Spleen (tissue), 11 donors: ENCODE measurements at regions not wholly inside any gene's neighbourhood (a gene's known extent, or its start where the extent isn't known, plus 50 kb on each side); places are given as distances from the start of the nearest gene placed in this dataset.

Experiments used
- DNase-seq: peaks from one replicate; pipeline ENCODE4 v3.0.0-alpha.2; 2020
- H3K27ac ChIP-seq, 8 donors: fragments of 200-600 bp; sonication (generic) in 7 of 8; 1 replicate in 4 of 8; 2 replicates in 4 of 8; pipeline versions ENCODE4 v1.5.0 to v1.8.0; 2016 to 2021; ENCODE audit warnings: inconsistent platforms in 4 of 8, mild to moderate bottlenecking in 4 of 8, moderate library complexity in 1 of 8
- H3K27me3 ChIP-seq, 7 donors: fragments of 200-600 bp; sonication (generic) in 6 of 7; replicated peaks in 1 of 7; 1 replicate in 4 of 7; 2 replicates in 3 of 7; pipeline versions ENCODE4 v1.5.0 to v1.8.0; 2016 to 2021; ENCODE audit warnings: inconsistent platforms in 3 of 7, mild to moderate bottlenecking in 1 of 7
- H3K36me3 ChIP-seq, 6 donors: fragments of 200-600 bp; sonication (generic) in 5 of 6; 1 replicate in 4 of 6; 2 replicates in 2 of 6; pipeline versions ENCODE4 v1.5.0 to v1.8.0; 2016 to 2021; ENCODE audit warnings: inconsistent platforms in 2 of 6
- H3K4me1 ChIP-seq, 6 donors: fragments of 200-600 bp; sonication (generic) in 5 of 6; 1 replicate in 3 of 6; 2 replicates in 3 of 6; pipeline versions ENCODE4 v1.5.0 to v1.8.0; 2016 to 2021; ENCODE audit warnings: inconsistent platforms in 3 of 6
- H3K4me3 ChIP-seq, 8 donors: fragments of 200-600 bp; sonication (generic) in 7 of 8; 1 replicate in 4 of 8; 2 replicates in 4 of 8; pipeline versions ENCODE4 v1.5.0 to v1.8.0; 2016 to 2021; ENCODE audit warnings: inconsistent platforms in 4 of 8, mild to moderate bottlenecking in 4 of 8, moderate library complexity in 2 of 8
- H3K9me3 ChIP-seq, 8 donors: fragments of 200-600 bp; sonication (generic) in 7 of 8; 1 replicate in 4 of 8; 2 replicates in 4 of 8; pipeline versions ENCODE4 v1.5.0 to v1.8.0; 2016 to 2021; ENCODE audit warnings: inconsistent platforms in 4 of 8
- POLR2A ChIP-seq, 3 donors: fragments of 450-650 bp; IDR thresholded peaks; one replicate each; pipeline ENCODE4 v1.5.1; 2017; ENCODE audit warnings: antibody characterized with exemption in 3 of 3, mild to moderate bottlenecking in 1 of 3
- POLR2AphosphoS5 ChIP-seq, 3 donors: sonication (generic); formaldehyde crosslinking; IDR thresholded peaks; one replicate each; pipeline ENCODE4 v1.5.1; 2017; ENCODE audit warnings: antibody characterized with exemption in 3 of 3
- WGBS, 5 donors: extraction: QIAGEN DNeasy Blood & Tissue Kit in 3 of 5; methylation state at CpG; one replicate each; pipeline versions ENCODE4 v1.1.5 to v1.1.7; 2013 to 2018; 5-methylcytosine and 5-hydroxymethylcytosine counted together
- intact Hi-C: fragments of 100-400 bp; cut with DNase I; formaldehyde crosslinking; loops from one replicate; pipeline ENCODE4 v1.15.0; 2023; ENCODE audit warnings: low total_unique reads
- TF ChIP-seq, protein P1 (sequence below), 11 experiments: fragments of 200-600 bp in 7 of 11; fragments of 450-650 bp in 4 of 11; sonication (generic) in 4 of 11; IDR thresholded peaks in 8 of 11; conservative IDR thresholded peaks in 3 of 11; 1 replicate in 7 of 11; 2 replicates in 4 of 11; pipeline versions ENCODE4 v1.4.0 to v1.8.0; 2016 to 2021; ENCODE audit warnings: antibody characterized with exemption in 11 of 11, inconsistent platforms in 4 of 11, mild to moderate bottlenecking in 1 of 11
- donor health status: healthy with polysubstance abuse.
- donor health status: DM: no; HTN: no; CAD: no; lungs with moderate emphysema.
- donor health status: DM: no; HTN: no; CAD: no.
- donor health status: Bipolar disorder and iron deficiency.
- donor health status: healthy.
- donor health status: DM: no; HTN: no; CAD: no.
- donor health status: DM: yes; HTN: yes; CAD: no.

DNA sequence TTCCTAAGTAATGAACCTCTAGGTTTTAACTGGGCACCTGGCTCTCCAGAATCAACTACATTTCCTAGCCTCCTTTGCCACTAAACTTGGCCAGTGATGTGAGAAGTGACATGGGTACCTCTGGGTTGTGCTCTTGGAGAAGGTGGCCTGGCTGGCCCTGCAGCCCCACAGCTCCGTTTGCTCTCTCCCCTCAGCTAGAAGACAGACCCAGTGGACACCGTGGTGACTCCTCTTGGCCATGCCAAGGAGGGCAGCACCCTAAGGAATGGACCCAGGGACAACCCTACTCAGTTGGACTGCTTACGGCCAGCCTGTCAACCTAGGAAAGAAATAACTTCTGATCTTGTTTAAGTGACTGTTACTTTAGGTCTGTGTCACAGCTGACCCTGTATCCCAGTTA is 151.4 kb downstream of the TMEM132E start:
- WGBS, 5 donors, result 61 to 83% (median 76%) methylated on average over 3 of the region's 3 CpGs
- Histone ChIP-seq H3K27me3 (peaks cover 0 to 21% (median 0%) of the 10 kb centered on the region in 7 donors), H3K4me3 (no peak overlapping the region), H3K27ac (no peak overlapping the region), H3K4me1 (no peaks in the 10 kb centered on the region), H3K36me3 (no peaks in the 10 kb centered on the region), H3K9me3 (peaks cover 0 to 8% (median 0%) of the 10 kb centered on the region in 8 donors)
- no peak for DNase-seq
- TF ChIP-seq POLR2AphosphoS5 (IDR thresholded peaks at IDR 0.05) (no peak), POLR2A (IDR thresholded peaks at IDR 0.05) (no peak)
- TF ChIP-seq, protein P1, sequence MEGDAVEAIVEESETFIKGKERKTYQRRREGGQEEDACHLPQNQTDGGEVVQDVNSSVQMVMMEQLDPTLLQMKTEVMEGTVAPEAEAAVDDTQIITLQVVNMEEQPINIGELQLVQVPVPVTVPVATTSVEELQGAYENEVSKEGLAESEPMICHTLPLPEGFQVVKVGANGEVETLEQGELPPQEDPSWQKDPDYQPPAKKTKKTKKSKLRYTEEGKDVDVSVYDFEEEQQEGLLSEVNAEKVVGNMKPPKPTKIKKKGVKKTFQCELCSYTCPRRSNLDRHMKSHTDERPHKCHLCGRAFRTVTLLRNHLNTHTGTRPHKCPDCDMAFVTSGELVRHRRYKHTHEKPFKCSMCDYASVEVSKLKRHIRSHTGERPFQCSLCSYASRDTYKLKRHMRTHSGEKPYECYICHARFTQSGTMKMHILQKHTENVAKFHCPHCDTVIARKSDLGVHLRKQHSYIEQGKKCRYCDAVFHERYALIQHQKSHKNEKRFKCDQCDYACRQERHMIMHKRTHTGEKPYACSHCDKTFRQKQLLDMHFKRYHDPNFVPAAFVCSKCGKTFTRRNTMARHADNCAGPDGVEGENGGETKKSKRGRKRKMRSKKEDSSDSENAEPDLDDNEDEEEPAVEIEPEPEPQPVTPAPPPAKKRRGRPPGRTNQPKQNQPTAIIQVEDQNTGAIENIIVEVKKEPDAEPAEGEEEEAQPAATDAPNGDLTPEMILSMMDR (IDR thresholded peaks at IDR 0.05 in 8 of 11, conservative IDR thresholded peaks at IDR 0.05 in 3 of 11), result no peak
- intact Hi-C loops, result no loop called here

DNA sequence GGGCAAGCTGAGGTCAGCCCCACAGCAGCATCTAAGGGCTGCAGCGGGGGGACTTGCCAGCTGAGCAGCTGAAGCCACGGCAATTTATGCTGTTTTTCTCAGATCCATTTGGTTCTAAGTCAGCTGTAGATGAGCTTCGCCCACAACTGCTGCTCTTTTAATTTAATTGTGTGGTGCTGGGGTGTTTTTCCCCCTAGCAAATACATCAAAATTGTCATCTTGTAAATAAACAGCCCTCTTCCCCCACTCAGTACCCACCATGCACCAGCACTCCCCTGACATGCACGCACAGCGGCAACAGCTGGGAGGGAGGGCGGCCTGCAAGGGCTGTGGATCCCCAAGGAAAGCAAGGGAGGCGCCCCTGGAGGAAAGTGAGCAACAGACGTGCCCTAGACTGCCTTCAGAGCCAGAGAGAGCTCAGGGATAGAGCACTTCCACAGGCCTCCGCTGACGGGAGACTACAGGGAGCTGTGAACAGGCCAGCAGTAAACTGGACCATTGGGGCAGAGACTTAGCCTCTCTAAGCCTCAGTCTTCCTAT is 149.5 kb downstream of the TMEM132E start:
- Histone ChIP-seq H3K4me3 (no peak overlapping the region), H3K9me3 (peaks cover 0 to 8% (median 0%) of the 10 kb centered on the region in 8 donors), H3K27ac (no peak overlapping the region), H3K36me3 (no peaks in the 10 kb centered on the region), H3K27me3 (peaks cover 0 to 14% (median 0%) of the 10 kb centered on the region in 7 donors), H3K4me1 (no peaks in the 10 kb centered on the region)
- intact Hi-C loops, result no loop called here
- 46 to 58% (median 55%) methylated on average over 10 of the region's 10 CpGs for WGBS, 5 donors
- no peak for DNase-seq
- TF ChIP-seq POLR2A (IDR thresholded peaks at IDR 0.05) (no peak), POLR2AphosphoS5 (IDR thresholded peaks at IDR 0.05) (no peak)
- TF ChIP-seq, protein P1 (IDR thresholded peaks at IDR 0.05 in 8 of 11, conservative IDR thresholded peaks at IDR 0.05 in 3 of 11), result no peak

DNA sequence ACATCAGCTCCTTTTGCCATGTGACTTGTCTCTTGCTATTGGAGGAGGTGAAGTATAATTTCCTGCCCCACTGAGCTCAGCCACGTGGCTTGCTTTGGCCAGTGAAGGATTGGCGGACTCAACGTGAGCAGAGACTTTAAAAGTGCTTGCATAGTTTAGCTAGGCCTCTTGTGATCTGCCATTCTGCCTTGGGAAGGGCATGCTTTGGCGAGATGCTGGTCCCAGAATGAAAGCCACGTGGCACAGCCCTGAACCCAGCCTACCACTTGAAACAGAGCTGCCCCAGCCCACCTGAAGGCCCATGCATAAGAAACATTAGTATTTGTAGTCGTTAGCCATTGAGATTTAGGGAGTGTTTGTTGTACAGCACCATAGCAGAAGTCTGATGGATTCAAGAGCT is 148.2 kb downstream of the TMEM132E start:
- peaks cover 0 to 13% (median 0%) of the 10 kb centered on the region in 7 donors for H3K27me3 ChIP-seq
- 49 to 66% (median 55%) methylated on average over 5 to 6 of the region's 6 CpGs for WGBS, 5 donors
- H3K4me3 ChIP-seq, result no peak overlapping the region
- intact Hi-C loops, result no loop called here
- H3K9me3 ChIP-seq, result peaks cover 0 to 8% (median 0%) of the 10 kb centered on the region in 8 donors
- H3K36me3 ChIP-seq, result no peaks in the 10 kb centered on the region
- H3K4me1 ChIP-seq, result no peaks in the 10 kb centered on the region
- no peak for DNase-seq
- no peak overlapping the region for H3K27ac ChIP-seq
- TF ChIP-seq POLR2AphosphoS5 (IDR thresholded peaks at IDR 0.05) (no peak), POLR2A (IDR thresholded peaks at IDR 0.05) (no peak)
- TF ChIP-seq, protein P1 (IDR thresholded peaks at IDR 0.05 in 8 of 11, conservative IDR thresholded peaks at IDR 0.05 in 3 of 11), result no peak

DNA sequence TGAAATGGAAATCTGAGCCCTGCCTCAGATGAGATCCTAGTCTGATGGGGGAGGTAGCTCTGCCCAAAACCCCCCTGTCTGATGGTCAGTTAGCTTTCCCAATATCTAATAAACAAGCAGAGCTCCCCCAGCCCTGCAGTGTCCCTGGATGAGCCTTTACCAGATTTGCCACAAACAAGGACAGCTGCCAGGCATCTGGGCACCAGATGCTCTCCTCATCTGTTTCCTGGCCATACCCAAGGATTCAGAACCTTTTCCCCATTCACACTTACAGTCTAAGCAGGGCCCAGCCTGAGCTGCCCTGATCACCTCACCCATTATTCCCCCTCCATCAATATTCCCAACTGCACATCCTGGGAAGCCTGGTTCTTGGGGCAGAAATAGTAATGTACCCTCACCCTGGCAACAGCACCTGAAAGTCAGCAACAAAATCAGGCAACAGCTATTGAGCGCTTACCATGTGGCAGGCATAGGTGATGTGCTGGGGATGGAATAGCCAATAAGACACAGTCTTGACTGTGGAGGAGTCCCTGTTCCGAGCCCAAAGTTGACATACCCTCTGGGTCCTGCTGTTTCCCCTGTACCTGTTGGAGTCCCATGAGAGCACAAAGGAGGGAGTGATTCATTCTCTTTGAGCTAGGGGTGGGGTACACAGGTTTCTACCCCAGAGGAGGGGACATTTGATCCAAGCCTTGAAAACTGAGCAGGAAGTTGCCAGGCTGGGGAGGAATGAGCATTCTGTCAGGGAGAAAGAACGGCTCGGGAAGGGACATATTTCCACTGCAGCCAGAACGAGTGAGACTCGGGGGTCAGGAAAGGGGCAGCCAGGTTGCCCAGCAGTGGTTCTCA is 147.4 kb downstream of the TMEM132E start:
- 81 to 92% (median 83%) methylated on average over 6 of the region's 6 CpGs for WGBS, 5 donors
- peaks cover 0 to 18% (median 0%) of the 10 kb centered on the region in 7 donors for H3K27me3 ChIP-seq
- H3K27ac ChIP-seq, result no peak overlapping the region
- H3K4me3 ChIP-seq, result no peak overlapping the region
- intact Hi-C loops, result no loop called here
- no peaks in the 10 kb centered on the region for H3K36me3 ChIP-seq
- TF ChIP-seq POLR2A (IDR thresholded peaks at IDR 0.05) (no peak), POLR2AphosphoS5 (IDR thresholded peaks at IDR 0.05) (no peak)
- TF ChIP-seq, protein P1 (IDR thresholded peaks at IDR 0.05 in 8 of 11, conservative IDR thresholded peaks at IDR 0.05 in 3 of 11), result no peak
- peaks cover 0 to 6% (median 0%) of the 10 kb centered on the region in 8 donors for H3K9me3 ChIP-seq
- H3K4me1 ChIP-seq, result no peaks in the 10 kb centered on the region
- no peak for DNase-seq
